Stimulated activated CD4-positive, alpha-beta T cell treated with anti-CD3 and anti-CD28 coated beads, Interleukin-4, amount 100 ng/mL, for 4 hours (primary cell): ENCODE measurements at regions not wholly inside any gene's neighbourhood (a gene's known extent, or its start where the extent isn't known, plus 50 kb on each side); places are given as distances from the start of the nearest gene placed in this dataset.
"Not testable (repeated sequence)": the region's sequence is repeated elsewhere in the genome, so short reads cannot be mapped to it uniquely, and the experiment has no call there.

Experiments
- DNase-seq, 2 experiments: peaks; one replicate each; pipeline ENCODE4 v3.0.0-alpha.2; 2020

DNA sequence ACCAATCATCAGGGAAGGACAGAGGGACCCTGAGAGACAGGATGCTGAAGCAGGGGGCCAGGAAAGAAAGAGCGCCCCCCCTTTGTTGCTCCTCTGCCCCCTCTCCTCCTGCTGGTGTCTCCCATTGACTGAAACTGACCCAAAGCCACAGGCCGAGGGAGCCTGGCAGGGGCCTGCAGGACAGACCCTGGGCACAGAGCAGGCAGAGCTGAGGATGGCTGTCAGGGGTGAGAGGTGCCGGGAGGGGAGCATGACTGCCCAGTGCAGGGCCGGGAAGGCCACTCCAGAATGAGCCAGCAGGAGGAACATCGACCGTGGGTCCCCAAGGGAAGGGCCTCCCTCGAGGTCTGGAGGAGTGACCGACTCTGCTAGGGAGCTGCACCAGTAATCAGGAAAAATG, 427.8 kb downstream of the PREX1 start:
- DNase-seq, result no peak

DNA sequence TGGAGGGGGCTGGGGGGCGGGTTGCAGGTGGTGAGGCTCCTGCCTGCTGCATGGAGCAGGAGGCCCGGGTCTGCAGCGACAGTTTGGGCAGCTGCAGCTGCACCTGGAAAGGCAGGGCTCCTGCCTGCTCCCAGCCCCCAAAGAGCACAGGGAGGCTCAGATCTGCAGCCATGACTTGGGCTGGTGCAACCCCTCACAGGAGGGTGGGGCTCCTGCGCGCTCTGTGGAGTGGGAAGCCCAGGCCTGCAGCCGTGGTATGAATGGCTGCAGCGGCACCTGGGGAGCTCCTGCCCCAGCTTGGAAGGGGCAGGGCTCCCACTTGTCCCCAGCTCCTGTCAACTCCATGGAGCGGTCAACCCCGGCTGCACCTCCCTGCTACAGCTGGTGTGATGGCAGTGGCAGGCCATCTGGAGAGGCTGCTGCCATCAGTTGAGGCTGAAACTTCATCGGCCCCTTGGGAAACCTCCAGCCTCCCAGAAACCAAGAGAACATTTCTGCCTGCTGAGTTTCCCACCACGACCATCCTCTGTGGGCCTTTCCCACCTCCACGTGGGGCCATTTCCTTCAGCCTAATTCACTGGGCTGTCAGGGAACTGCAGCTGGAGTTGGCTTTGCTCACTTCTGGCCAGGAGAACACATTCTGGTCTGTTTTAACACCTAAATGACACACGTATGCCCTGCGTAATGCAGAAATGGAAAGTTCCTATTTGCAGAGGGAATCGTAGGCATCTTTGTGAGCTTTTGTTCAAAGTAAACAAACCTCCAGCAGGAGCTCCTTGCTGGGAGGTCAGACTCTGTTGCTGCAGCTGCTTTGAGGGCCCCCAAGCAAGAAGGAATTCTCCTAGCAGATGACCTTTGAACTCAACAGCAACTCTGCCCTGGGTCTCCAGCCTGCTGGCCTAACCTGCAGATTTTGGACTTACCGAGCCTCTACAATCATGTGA, 429.0 kb downstream of the PREX1 start:
- no peak for DNase-seq

DNA sequence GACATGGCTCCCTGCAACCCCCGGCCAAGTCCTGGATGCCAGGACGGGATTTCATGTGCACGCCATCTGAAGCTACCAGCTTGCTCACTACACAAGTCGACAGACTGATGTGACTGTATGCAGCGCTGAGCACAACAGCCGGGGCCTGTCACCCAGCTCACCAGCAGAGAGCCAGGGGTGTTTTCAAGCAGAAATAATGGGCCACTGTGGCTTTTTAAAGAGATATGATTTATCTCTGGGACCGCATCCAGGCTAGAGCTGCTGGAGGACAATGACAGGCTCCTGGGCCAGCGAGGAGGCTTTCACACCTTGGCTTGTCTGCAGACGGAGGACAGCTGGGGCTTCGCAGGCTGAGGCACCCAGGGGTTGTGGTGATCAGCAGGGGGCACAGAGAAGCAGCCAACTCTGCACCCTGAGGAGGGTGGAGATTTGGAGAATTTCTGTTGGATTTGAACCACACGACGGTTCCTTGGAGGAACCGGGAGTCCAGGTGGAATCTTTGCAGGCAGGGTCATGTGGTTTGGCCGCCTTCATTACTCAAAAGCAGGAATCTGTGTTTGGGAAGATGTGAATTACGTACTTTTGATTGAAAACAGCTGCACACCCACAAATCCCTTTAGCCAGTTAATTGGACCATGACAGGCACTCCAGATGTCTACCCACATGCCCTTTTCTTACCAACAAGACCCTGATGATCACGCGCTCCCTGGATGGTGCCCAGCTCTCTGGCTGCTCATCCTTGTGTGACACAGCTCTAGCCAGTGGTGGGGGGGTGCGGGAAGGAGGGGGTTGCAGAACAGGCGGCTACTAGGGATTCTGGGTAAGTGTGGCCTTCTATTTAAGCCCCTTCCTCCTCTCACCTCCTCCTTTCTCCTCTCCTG, 430.6 kb downstream of the PREX1 start:
- not testable (repeated sequence) for DNase-seq

DNA sequence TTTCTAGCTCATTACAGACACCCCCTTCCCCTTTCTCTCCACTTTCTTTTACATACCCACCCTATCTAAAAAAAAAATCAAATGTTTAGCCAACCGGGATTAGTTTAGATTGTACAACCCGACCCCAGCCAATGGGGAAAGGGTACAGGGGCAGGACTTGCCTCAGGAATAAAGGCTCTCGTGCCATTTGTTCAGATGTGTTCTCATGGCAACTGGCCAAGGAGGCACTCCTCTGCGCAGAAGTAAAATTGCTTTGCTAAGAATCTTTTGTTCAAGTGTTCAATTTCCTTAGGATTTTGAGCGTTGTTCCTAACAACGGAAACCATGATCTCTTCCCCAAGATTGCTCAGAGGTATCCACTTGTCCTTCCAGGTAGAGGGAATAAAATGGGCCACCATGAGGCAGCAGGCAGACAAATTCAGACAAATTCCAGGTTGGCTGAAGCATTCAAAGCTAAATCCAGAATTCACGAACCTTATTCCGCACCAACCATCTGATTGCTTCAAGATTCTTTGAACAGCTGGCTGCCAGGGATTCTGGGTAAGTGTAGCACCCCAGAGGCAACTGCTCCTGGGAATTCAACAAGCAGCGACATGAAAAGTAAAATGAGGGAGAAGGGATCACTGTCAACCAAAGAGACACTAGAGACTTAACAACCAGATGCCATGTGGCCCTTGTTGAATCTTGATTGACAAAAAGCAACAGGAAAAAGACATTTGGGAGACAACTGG, 431.8 kb downstream of the PREX1 start:
- no peak for DNase-seq

DNA sequence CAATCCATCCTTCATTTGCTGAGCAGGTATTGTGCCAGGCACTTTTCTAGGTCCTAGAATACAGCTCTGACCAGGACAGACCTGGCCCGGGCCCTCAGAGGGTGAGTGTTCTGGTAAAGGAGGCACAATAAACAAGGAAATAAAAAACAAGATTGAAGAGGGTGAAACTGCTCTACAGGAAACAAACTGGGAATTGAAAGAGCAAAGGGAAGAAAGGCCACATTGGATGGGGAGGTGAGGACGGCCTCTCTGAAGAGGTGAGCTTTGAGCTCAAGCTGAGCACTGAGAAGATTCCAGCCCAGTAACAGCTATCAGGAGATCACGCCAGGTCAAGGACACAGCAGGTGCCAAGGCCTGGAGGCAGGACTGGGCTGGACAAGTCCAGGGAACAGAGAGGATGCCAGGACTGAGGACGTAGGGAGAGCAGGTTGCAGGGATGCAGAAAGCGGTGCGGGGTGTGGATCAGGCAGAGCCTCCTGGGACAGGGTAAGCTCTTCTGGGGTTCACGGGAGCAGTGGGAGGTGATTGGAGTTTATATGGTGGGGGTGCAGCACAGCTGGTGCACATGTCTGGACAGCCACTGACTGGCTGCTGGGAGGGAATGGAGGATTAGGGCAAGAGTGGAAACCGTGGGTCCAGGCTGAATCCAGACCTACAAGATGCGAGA, 433.3 kb downstream of the PREX1 start:
- DNase-seq, result no peak

DNA sequence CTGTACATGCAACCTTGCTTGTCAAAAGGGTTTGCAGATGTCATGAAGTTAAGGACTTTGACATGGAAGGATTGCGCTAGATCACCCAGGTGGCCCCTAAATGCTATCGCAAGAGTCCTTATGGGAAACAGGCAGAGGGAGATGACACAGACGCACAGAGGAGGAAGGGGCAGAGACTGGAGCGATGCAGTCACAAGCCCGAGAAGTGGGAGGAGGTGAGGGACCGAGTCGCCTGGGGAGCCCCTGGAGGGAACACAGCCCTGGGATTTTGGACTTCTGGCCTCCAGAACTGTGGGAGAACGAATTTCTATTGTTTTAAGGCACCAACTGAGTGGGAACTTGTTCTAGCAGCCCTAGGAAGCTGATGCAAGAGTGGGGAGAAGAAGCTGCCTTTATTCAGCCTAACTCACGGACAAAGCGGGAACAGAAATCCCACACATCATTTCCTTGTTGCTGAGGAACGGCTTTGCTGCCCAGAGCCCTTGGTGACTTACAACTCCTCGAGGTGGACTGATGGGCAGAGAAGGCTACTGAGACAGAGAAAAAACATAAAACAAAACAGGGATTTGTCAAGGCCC, 434.0 kb downstream of the PREX1 start:
- no peak for DNase-seq

DNA sequence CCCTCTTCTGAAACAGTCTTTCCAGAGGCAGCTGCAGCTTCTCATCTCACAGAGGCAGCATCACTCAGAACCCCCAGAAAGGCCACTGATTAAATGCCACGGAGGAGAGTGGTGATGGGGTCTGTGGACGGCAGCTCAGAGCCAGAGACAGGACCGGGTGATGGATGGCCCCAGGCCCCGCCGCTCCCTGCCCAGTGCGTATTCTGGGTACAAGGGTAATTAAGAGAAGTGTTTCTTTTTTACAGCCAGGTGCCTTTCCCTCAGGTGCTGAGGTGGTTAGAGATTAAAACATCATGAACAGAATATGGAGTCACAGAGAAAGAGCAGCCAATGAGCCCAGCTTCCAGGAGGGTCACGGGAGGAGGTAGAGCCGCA, 434.5 kb downstream of the PREX1 start:
- DNase-seq, result no peak

DNA sequence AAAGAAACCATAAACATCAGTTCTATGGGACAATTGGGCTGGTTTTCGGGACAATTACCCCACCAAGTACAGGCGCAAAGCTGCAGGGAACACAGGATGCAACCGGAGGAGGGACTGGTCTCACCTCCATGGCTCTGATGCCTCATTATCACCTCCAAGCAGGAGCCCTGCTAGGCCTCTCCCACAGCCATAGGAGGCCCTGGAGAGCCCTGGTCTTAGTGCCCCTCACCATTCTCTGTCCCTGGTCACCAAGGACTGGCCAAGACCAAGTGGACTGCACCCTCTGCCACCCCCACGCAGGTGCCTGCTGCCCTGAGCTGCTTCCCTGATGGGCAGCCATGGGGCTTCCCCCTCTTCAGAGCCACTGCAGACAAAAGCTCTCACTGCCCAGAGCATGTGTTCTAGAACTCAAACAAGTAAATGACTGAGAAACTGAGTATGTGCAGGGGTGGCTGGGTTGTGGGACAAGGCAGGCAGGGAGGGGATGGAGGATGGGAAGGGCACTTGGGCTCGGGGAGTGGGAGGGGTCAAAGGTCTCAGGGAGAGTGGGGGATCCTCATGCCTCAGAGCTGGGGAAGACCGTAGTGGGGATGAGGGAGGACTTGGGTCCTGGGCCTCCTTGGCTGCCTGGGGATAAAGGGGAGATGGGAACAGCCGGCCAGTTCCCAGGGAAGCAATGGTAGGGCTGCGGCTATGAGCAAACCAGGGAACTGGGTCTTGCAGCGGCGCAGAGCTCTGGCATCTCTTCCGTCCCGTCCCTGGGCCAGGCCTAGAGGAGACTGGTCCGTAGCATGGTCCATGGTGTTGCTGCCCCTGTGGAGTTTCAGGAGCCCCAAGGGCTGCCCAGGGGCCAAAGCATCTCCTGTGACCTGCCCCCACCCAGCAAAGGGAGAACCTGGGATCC, 435.1 kb downstream of the PREX1 start:
- no peak for DNase-seq

DNA sequence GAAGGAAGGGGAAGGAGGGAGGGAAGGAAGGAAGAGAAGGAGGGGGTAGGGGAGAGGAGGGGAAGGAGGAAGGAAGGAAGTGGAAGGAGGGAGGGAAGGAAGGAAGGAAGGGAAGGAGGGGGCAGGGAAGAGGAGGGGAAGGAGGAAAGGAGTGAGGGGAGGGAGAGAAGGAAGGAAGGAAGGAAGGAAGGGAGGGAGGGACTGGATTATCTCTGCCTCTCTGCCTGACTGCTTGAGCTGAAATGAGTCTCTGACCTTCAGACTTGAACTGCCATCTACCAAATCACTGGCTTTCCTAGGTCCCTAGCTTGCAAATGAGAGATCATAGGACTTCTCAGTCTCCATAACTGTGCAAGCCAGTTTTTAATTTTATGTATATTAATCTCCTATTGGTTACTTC, 436.8 kb downstream of the PREX1 start:
- no peak for DNase-seq

DNA sequence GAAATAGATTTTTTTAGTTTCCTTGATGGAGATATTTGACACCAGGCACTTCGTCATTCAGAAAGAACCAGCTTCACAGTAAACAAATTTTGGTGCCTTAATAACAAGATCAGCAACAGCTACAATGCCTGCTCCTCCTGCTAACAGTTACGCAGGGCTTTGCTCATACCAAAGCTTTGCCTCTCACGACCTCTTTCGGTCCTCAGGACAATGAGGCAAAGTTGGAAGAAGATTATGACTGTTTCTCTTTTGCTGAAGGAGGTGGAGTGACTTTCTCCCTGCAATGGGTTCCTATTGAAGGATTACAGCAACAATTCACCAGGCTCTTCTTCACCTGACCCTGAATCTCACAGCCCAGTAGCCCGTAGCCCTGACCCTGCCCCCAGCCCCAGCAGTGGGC, 440.1 kb downstream of the PREX1 start:
- DNase-seq, result no peak

DNA sequence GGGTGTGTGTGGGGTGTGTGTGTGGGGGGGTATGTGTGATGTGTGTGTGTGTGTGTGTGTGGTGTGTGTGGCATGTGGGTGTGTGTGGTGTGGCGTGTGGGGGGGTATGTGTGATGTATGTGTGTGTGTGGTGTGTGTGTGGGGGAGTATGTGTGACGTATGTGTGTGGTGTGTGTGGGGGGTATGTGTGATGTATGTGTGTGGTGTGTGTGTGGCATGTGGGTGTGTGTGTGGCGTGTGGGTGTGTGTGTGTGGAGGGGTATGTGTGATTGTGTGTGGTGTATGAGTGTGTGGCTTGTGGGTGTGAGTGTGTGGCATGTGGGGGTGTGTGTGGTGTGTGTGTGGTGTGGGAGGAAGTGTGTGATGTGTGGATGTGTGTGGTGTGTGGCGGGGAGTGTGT, 442.3 kb downstream of the PREX1 start:
- no peak for DNase-seq

DNA sequence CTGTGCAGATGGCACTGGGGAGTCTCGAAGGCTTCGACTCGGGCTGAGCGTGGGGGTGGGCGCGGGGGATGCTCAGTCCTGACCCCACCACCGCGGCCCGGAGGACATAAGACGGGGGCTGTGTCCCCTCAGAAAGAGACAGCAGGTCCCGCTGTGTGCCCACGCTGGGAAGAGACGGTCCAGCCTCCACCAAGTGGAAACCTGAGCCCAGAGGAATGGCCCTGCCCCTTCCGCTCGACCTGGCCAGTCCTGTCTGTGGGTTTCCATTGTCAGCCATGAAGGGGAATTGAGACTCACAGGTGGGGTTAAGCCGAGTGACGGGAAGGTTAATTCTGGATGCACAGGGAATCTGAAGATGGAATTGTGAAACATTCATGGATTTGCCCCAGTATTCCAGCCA, 442.7 kb downstream of the PREX1 start:
- no peak for DNase-seq

DNA sequence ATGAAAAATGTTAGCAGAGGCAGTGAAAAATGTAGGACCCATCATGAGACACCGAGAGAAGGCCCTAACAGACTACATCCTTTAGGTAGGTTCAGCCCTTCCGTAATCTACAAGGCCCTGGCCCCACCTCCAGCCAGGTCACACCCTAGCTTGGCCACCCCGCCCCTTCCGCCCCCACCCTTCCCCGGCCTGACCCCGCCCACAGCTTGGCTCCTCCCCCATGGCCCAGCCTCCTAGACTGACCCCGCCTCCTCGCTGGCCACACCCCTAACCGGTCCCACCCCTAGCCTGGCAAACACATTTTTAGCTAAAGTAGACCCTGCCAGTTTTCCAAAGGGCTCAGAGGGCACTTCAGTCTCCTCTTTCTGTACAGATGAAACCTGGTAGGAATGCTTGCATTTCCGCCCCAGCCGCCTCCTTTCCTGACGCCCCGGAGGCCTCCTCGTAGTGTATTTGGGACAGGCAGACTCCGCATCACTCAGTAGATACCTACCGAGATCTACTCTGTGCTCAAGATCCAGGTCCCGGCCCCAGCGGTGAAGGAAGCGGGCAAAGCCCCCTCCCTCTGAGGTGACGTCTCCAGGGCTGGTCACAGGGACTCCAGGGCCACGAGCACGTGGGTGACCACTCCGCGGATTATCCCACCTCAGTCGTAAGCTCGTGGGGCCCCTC, 443.5 kb downstream of the PREX1 start:
- no peak for DNase-seq

DNA sequence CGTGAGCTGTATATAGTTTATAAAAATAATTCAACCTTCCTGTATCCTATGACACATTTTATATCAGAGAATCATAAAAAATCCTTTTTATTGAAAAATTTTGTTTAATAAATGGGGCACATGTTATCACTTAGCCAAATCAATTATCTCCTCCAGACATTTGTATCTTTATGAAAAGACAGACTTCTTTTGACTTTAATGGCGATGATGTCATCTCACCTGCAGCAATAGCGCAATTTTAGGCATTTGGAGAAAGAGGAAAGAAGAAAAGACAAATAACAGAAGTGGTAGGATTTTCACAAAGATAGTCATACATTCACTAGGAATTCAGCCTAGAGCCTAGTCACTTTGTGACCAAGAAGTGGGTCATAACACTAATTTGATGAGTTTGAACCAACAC, 444.5 kb downstream of the PREX1 start:
- no peak for DNase-seq

DNA sequence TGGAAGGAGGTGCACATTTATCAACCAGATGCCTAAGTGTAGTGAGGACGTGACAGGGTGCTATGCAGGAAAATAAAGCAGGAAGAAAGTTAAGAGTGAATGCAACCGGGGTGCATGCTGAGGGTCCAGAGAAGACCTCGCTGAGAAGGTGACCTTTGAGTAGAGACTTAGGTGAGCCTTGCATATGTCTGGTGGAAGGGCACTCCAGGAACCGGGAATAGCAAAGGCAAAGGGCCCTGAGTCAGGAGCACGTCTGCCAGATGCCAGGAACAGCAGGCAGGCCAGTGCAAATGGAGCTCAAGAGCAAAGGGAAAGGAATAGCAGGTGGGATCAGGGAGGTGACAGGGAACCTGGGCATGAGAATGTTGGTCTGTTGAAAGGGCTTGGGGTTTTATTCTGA, 445.5 kb downstream of the PREX1 start:
- no peak for DNase-seq

DNA sequence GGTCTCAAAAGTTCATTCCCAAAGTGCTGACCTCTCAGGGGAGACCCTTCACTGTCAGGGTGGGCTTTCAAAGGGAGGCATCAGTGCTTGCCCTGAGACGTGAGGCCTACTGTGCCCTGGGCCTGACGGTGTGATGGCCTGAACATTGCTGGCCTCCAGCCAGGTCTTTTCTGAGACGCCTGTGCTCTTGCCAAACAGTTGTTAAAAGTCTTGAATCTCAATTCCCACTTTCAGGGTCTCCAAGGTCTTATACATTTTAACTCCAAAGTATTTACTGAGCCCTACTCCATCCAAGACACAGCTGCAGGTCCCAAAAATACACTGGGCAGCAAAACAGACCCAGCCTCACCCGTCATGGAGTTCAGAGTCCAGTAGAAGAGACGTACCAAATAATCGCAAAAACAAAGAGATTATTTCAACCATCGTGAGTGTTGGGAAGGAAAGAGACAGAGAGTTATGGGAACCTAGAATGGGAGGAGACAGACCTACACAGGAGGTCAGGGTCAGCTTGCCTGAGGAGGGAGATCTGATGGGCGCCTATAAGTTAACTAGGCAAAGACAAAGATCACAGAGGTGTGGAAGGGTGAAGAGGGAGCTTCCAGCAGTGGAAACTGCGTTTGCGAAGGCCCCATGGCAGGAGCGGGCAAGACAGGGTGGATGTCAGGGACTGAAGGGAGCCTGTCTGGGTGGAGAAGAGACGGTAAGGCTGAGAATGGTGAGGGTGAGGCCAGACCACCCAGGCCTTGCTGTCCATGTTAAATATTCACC, 446.3 kb downstream of the PREX1 start:
- no peak for DNase-seq

DNA sequence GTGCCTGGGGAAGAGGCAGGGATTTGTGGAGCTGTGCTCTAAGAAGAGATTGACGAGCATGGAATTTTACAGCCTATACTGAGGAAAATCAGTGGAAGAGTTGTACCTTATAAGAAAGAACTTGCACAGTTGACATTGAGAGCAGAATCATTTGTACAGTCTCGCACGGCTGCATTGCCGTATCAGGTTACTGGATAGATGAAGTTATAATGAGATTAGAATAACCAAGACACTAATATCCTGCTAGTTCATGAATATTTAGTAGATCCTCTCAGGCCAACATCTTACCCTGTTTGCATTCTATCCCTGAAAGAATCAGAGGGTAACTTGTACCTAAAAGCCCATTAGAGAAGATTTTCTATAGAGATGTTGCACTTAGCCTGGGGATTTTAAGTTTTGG, 447.1 kb downstream of the PREX1 start:
- no peak for DNase-seq

DNA sequence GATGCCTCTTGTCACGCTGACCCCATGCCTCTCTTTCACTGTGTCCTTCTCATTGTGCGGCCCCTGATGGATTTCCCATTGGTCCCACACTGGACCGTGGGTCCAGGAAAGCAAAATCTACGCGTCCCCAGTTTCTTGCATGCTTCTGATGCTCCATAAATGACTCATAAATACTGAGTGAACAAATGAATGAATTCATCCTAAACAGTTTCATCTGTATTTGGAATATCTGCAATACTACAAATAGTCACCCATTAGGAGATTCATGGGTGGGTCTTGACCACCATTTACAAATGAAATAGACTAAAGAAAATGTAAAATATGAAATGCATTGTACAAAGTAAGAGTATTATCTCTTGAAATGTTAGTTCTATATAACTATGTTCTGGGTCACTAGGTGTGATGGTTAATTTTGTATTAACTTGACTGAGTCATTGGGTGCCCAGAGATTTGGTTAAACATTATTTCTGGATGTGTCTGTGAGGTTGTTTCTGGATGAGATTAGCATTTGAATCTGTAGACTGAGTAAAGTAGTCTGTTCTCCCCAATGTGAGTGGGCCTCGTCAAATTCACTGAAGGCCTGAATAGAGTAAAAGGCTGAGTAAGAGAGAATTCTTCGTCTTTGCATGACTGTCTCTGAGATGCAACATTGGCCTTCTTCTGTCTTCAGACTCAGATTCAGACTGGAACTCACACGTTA, 448.7 kb downstream of the PREX1 start:
- DNase-seq, result no peak

DNA sequence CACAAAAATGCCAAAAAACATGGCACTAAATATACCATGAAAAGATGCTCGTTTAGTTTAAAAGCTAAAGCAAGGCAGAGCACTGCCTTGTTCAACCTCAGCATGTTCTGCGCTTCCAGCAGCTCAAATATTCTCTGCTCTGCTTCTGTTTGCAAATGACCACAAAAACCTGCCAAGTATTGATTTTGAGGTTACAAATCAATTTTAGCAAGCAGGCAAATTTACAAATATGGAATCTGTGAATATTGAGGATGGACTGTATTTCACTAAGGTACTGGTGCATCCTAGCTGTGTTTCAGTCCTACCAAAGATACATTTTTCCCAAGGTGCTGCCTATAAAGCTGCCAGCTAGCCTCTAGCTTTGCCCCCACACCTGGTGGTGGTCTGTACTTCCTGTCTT, 449.9 kb downstream of the PREX1 start:
- no peak for DNase-seq
